ENCODE measurements at regions not wholly inside any gene's neighbourhood (a gene's known extent, or its start where the extent isn't known, plus 50 kb on each side); places are given as distances from the start of the nearest gene placed in this dataset.

DNA sequence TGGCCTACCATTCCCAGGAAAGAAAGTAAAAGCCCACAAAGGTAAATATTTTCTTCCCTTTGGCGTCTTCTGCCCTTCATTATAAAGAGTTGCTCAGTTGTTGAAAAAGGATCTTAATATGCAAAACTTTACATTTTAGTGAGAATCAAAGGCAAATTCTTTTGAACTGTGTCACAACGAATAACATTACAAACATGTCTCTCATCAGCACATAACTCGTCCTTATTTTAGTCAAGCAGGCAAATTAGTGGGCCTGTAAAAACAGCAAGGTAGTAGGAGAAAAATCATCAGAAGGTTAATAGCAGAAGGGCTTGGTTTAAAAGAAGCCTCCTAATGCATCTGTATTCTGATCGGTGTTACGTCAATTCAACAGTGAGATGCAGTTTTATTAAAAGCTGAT lies 647.3 kb upstream of the DIPK2B start:
- no peak for ATAC-seq
- no peak for DNase-seq (ENCODE audit: low read depth, low spot score)
- Histone ChIP-seq H3K4me1 (ENCODE audit: control insufficient read depth, insufficient read depth, low read length) (peaks cover 10% of the 10 kb centered on the region; the same call in 1 of the 2 replicates), H3K36me3 (ENCODE audit: control insufficient read depth, insufficient read depth, low read length) (no peaks in the 10 kb centered on the region; the same call in 1 of the 2 replicates), H3K27ac (ENCODE audit: low read length) (no peak overlapping the region), H3K9me3 (ENCODE audit: control insufficient read depth, insufficient read depth, low read depth, low read length) (no peaks in the 10 kb centered on the region), H3K27me3 (ENCODE audit: control insufficient read depth, insufficient read depth, low read length) (no peaks in the 10 kb centered on the region), H3K4me3 (ENCODE audit: low read depth in 2 of 2, low read length in 2 of 2) (no peak overlapping the region)
- BruUV-seq (replicated peaks) = no TSS peak
- in situ Hi-C loops (cut with HindIII; ENCODE audit: low pct_unique_long_range_greater_than_20kb, low sequenced_read_pairs) = no loop called here
- ChIA-PET POLR2A (no interaction called here), CTCF (interaction anchor here (0.7 kb wide), 1 partner anchor 534 kb away, joined by 14 read pairs; no protein-coding TSS in a partner anchor)
- TF ChIP-seq, protein P1, sequence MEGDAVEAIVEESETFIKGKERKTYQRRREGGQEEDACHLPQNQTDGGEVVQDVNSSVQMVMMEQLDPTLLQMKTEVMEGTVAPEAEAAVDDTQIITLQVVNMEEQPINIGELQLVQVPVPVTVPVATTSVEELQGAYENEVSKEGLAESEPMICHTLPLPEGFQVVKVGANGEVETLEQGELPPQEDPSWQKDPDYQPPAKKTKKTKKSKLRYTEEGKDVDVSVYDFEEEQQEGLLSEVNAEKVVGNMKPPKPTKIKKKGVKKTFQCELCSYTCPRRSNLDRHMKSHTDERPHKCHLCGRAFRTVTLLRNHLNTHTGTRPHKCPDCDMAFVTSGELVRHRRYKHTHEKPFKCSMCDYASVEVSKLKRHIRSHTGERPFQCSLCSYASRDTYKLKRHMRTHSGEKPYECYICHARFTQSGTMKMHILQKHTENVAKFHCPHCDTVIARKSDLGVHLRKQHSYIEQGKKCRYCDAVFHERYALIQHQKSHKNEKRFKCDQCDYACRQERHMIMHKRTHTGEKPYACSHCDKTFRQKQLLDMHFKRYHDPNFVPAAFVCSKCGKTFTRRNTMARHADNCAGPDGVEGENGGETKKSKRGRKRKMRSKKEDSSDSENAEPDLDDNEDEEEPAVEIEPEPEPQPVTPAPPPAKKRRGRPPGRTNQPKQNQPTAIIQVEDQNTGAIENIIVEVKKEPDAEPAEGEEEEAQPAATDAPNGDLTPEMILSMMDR (IDR thresholded peaks at IDR 0.05) = no peak
- no peak for TF ChIP-seq TCF7L2 (IDR thresholded peaks at IDR 0.05; ENCODE audit: low read depth, low read length)
- TF ChIP-seq SIN3A (IDR thresholded peaks at IDR 0.05; ENCODE audit: borderline replicate concordance, insufficient read depth, low read depth, low read length) = no peak
- TF ChIP-seq POLR2AphosphoS5 (IDR thresholded peaks at IDR 0.05; ENCODE audit: low read depth, low read length) = no peak
- TF ChIP-seq, protein P2, sequence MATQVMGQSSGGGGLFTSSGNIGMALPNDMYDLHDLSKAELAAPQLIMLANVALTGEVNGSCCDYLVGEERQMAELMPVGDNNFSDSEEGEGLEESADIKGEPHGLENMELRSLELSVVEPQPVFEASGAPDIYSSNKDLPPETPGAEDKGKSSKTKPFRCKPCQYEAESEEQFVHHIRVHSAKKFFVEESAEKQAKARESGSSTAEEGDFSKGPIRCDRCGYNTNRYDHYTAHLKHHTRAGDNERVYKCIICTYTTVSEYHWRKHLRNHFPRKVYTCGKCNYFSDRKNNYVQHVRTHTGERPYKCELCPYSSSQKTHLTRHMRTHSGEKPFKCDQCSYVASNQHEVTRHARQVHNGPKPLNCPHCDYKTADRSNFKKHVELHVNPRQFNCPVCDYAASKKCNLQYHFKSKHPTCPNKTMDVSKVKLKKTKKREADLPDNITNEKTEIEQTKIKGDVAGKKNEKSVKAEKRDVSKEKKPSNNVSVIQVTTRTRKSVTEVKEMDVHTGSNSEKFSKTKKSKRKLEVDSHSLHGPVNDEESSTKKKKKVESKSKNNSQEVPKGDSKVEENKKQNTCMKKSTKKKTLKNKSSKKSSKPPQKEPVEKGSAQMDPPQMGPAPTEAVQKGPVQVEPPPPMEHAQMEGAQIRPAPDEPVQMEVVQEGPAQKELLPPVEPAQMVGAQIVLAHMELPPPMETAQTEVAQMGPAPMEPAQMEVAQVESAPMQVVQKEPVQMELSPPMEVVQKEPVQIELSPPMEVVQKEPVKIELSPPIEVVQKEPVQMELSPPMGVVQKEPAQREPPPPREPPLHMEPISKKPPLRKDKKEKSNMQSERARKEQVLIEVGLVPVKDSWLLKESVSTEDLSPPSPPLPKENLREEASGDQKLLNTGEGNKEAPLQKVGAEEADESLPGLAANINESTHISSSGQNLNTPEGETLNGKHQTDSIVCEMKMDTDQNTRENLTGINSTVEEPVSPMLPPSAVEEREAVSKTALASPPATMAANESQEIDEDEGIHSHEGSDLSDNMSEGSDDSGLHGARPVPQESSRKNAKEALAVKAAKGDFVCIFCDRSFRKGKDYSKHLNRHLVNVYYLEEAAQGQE (IDR thresholded peaks at IDR 0.05; ENCODE audit: insufficient read depth in 1 of 2, low read depth in 2 of 2, low read length in 1 of 2) = no peak
- intact Hi-C loops (cut with micrococcal nuclease; ENCODE audit: unreplicated experiment) = no loop called here

DNA sequence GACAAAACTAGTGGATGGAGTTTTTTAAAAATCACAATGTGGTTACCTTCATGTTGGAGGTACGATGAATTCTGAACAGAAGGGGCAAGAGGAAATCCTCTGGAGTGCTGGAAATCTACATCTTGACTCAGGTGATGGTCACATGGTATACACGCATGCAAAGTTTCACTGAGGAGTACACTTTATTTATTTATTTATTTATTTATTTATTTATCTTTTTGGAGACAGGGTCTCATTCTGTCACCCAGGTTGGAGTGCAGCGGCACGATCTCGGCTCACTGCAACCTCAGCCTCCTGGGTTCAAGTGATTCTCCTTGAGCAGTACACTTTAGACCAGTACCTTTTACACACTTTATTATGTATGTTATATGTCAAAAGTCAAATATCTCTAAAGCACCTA lies 645.7 kb upstream of the DIPK2B start:
- CTCF ChIA-PET = no interaction called here
- H3K27me3 ChIP-seq (ENCODE audit: control insufficient read depth, insufficient read depth, low read length) = no peaks in the 10 kb centered on the region
- no peaks in the 10 kb centered on the region; the same call in 1 of the 2 replicates for H3K36me3 ChIP-seq (ENCODE audit: control insufficient read depth, insufficient read depth, low read length)
- intact Hi-C loops (cut with micrococcal nuclease; ENCODE audit: unreplicated experiment) (no loop called here), in situ Hi-C loops (cut with HindIII; ENCODE audit: low pct_unique_long_range_greater_than_20kb, low sequenced_read_pairs) (no loop called here)
- no peaks in the 10 kb centered on the region for H3K9me3 ChIP-seq (ENCODE audit: control insufficient read depth, insufficient read depth, low read depth, low read length)
- no TSS peak for BruUV-seq (replicated peaks)
- no peak overlapping the region for H3K27ac ChIP-seq (ENCODE audit: low read length)
- TF ChIP-seq SIN3A (IDR thresholded peaks at IDR 0.05; ENCODE audit: borderline replicate concordance, insufficient read depth, low read depth, low read length) (no peak), POLR2AphosphoS5 (IDR thresholded peaks at IDR 0.05; ENCODE audit: low read depth, low read length) (no peak), TCF7L2 (IDR thresholded peaks at IDR 0.05; ENCODE audit: low read depth, low read length) (no peak)
- TF ChIP-seq, protein P2 (IDR thresholded peaks at IDR 0.05; ENCODE audit: insufficient read depth in 1 of 2, low read depth in 2 of 2, low read length in 1 of 2) = no peak
- TF ChIP-seq, protein P1 (IDR thresholded peaks at IDR 0.05) = no peak
- DNase-seq (ENCODE audit: low read depth, low spot score) (no peak), ATAC-seq (no peak)
- no peak overlapping the region for H3K4me3 ChIP-seq (ENCODE audit: low read depth in 2 of 2, low read length in 2 of 2)
- no peaks in the 10 kb centered on the region for H3K4me1 ChIP-seq (ENCODE audit: control insufficient read depth, insufficient read depth, low read length)
- POLR2A ChIA-PET = no interaction called here

Measured in Panc1 (cell line).